Left lung (tissue), 4 donors: ENCODE measurements at regions not wholly inside any gene's neighbourhood (a gene's known extent, or its start where the extent isn't known, plus 50 kb on each side); places are given as distances from the start of the nearest gene placed in this dataset.

Experiments used
- ATAC-seq: fragments of 200-7000 bp; cut with Tn5 transposase; one replicate; pipeline ENCODE4 v1.9.1; 2020; ENCODE audit warnings: moderate library complexity
- DNase-seq, 4 donors: peaks; one replicate each; pipeline ENCODE4 v3.0.0-alpha.2; 2013 to 2020
- H3K27ac ChIP-seq, 2 donors: fragments of 200-600 bp; sonication (generic) in 1 of 2; one replicate each; pipeline versions ENCODE4 v1.5.0 to v1.8.0; 2020 to 2021
- H3K27me3 ChIP-seq, 2 donors: fragments of 200-600 bp; sonication (generic) in 1 of 2; one replicate each; pipeline versions ENCODE4 v1.5.0 to v1.8.0; 2020 to 2021
- H3K36me3 ChIP-seq, 2 donors: fragments of 200-600 bp; sonication (generic) in 1 of 2; one replicate each; pipeline versions ENCODE4 v1.5.0 to v1.8.0; 2020 to 2021
- H3K4me1 ChIP-seq, 2 donors: fragments of 200-600 bp; one replicate each; pipeline ENCODE4 v1.8.0; 2021
- H3K4me3 ChIP-seq, 2 donors: fragments of 200-600 bp; sonication (generic) in 1 of 2; one replicate each; pipeline versions ENCODE4 v1.5.0 to v1.8.0; 2020 to 2021; ENCODE audit warnings: mild to moderate bottlenecking in 1 of 2
- H3K9me3 ChIP-seq, 2 donors: fragments of 200-600 bp; sonication (generic) in 1 of 2; one replicate each; pipeline versions ENCODE4 v1.5.0 to v1.8.0; 2020 to 2021
- intact Hi-C, 2 donors: fragments of 100-400 bp; cut with DNase I; formaldehyde crosslinking; loops; one replicate each; pipeline versions ENCODE4 v1.11.2 to v1.14.2; 2022
- TF ChIP-seq, protein P1 (sequence below), 2 donors: fragments of 200-600 bp; sonication (generic) in 1 of 2; IDR thresholded peaks; one replicate each; pipeline versions ENCODE4 v1.5.0 to v1.8.0; 2021; ENCODE audit warnings: antibody characterized with exemption in 2 of 2
- donor health status: DM: no; HTN: yes; CAD: no.
- donor health status: DM: no; HTN: no; CAD: no.

DNA sequence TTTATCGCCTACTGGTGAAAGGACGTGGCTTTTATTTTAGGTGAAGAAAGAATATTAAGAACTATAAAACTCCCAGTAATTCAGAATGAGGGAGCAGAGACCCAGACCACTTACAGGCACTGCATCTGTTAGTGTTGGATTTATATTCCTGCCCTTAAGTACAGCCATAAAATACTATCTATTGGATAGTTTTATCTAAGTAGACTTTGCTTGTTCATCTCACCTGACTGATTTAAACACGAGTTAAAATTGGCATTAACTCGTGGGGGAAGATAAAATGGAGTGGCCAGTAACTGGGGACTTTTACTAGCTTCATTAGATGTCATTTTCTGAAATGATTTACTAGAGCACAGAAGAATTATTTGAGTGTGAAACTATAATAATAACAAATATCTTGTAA lies 1377.5 kb upstream of the TMEM132C start:
- TF ChIP-seq, protein P1, sequence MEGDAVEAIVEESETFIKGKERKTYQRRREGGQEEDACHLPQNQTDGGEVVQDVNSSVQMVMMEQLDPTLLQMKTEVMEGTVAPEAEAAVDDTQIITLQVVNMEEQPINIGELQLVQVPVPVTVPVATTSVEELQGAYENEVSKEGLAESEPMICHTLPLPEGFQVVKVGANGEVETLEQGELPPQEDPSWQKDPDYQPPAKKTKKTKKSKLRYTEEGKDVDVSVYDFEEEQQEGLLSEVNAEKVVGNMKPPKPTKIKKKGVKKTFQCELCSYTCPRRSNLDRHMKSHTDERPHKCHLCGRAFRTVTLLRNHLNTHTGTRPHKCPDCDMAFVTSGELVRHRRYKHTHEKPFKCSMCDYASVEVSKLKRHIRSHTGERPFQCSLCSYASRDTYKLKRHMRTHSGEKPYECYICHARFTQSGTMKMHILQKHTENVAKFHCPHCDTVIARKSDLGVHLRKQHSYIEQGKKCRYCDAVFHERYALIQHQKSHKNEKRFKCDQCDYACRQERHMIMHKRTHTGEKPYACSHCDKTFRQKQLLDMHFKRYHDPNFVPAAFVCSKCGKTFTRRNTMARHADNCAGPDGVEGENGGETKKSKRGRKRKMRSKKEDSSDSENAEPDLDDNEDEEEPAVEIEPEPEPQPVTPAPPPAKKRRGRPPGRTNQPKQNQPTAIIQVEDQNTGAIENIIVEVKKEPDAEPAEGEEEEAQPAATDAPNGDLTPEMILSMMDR (IDR thresholded peaks at IDR 0.05): no peak
- Histone ChIP-seq H3K9me3 (no peaks in the 10 kb centered on the region), H3K27me3 (no peaks in the 10 kb centered on the region), H3K27ac (no peak overlapping the region), H3K4me1 (no peaks in the 10 kb centered on the region), H3K4me3 (no peak overlapping the region), H3K36me3 (no peaks in the 10 kb centered on the region)
- DNase-seq: no peak
- no peak for ATAC-seq
- intact Hi-C loops: no loop called here

DNA sequence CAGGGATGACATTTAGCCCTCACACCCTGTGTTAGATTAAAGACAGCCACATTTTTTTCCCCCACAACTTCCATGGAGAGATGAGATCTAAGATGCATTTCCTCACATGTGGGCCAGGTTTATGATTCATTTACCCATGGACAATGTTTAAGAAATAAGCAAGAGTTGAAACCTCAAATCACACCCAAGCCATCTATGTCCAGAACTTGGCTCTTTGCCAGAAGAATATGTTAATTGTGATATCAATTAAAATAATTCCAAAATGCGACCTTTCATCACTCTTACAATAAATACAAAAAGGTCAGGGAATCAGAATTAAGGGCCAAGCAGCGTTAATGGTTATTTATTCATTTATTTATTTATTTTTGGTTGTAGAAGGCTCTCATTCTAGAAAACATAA lies 1376.9 kb upstream of the TMEM132C start:
- H3K36me3 ChIP-seq: no peaks in the 10 kb centered on the region
- TF ChIP-seq, protein P1 (IDR thresholded peaks at IDR 0.05): no peak
- no peak for ATAC-seq
- intact Hi-C loops: no loop called here
- H3K27ac ChIP-seq: no peak overlapping the region
- H3K4me1 ChIP-seq: no peaks in the 10 kb centered on the region
- no peaks in the 10 kb centered on the region for H3K27me3 ChIP-seq
- no peak overlapping the region for H3K4me3 ChIP-seq
- H3K9me3 ChIP-seq: no peaks in the 10 kb centered on the region
- DNase-seq: no peak

DNA sequence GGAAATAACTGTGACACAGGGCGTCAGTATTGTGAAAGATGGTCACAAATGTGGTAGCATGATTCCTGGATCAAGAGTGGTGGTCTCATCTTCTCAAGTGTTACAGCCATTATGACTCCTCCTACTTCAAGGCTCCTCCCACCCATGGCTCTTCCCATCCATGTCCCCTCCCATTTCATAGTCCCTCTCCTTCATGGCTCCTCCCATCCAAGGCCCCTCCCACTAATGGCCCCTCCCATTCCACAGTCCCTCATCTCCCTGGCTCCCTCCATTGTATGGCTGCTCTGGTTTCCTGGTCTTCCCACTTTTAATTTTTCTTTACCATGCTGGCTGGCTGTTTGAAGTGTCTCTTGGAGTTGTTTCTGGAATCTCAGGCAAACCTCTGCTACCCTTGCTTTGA lies 1375.2 kb upstream of the TMEM132C start:
- ATAC-seq (no peak), DNase-seq (no peak)
- Histone ChIP-seq H3K4me3 (no peak overlapping the region), H3K36me3 (no peaks in the 10 kb centered on the region), H3K4me1 (no peaks in the 10 kb centered on the region), H3K9me3 (no peaks in the 10 kb centered on the region), H3K27me3 (no peaks in the 10 kb centered on the region), H3K27ac (no peak overlapping the region)
- TF ChIP-seq, protein P1 (IDR thresholded peaks at IDR 0.05): no peak
- intact Hi-C loops: no loop called here

DNA sequence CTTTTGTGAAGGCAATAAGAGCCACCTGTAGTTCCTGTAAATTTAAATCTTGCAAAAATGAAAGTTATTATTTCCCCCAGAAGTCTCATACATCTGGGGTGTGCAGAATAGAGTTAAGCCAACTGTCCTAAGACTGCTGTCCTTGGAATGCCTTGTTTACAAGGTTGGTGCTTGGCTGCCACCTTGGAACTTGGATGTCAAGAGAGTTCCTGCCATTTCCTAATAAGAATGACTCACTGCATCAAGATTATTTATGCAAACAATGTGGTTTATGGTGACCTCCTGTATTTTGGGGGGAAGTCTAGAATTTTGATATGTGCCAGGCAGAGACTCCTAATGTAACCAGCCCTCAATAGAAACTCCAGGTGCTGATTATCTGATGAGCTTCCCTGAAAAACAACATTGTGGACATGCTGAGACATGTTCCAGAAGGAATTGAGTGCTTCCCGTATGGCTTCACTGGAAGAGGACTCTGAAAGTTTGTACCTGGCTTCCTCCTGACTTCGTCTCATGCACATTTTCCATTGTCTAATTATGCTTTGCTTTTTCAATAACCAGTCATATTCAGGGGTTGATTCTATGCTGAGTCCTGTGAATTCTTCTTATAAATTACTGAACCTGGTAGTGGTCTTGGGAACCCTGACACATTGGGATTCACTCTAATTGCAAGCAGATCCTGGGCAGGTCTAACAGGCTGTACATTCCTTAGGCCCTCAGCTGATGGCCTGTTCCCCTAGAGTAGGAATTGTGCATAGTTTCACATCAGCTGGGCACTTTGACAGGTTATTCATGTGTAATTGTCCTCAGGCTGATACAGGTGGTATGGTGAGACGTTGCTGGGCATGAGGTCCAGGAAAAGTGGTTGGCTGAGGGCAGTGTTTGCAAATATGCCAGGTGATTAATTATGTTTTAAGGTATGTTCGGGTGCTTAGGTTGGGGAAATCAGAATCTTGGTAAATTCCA lies 1370.7 kb upstream of the TMEM132C start:
- TF ChIP-seq, protein P1 (IDR thresholded peaks at IDR 0.05): no peak
- ATAC-seq (no peak), DNase-seq (no peak)
- no peaks in the 10 kb centered on the region for H3K27me3 ChIP-seq
- no peaks in the 10 kb centered on the region for H3K36me3 ChIP-seq
- intact Hi-C loops: no loop called here
- H3K4me1 ChIP-seq: no peaks in the 10 kb centered on the region
- H3K4me3 ChIP-seq: no peak overlapping the region
- no peaks in the 10 kb centered on the region for H3K9me3 ChIP-seq
- H3K27ac ChIP-seq: no peak overlapping the region

DNA sequence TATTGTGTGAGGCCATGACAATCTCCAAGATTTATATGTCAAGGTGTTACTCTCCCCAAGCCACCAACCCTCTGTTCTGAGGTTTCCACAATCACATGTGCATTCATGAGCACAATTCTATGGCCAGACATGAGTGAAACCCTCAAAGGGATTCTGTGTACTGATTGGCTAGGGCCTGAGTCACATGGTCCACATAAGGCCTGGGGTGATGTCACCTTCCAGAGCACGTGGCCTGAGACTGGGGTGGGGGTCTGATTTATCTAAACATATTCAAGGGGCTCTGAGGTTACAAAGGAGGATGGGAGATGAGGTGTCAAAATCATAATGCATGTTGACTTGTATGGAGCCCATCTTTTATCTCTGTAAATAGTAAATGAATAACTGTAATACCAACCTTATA lies 1369.9 kb upstream of the TMEM132C start:
- Histone ChIP-seq H3K36me3 (no peaks in the 10 kb centered on the region), H3K27ac (no peak overlapping the region), H3K4me3 (no peak overlapping the region), H3K9me3 (no peaks in the 10 kb centered on the region), H3K27me3 (no peaks in the 10 kb centered on the region), H3K4me1 (no peaks in the 10 kb centered on the region)
- ATAC-seq: no peak
- DNase-seq: no peak
- TF ChIP-seq, protein P1 (IDR thresholded peaks at IDR 0.05): no peak
- intact Hi-C loops: no loop called here
